ENCODE measurements at regions not wholly inside any gene's neighbourhood (a gene's known extent, or its start where the extent isn't known, plus 50 kb on each side); places are given as distances from the start of the nearest gene placed in this dataset.
"Not testable (repeated sequence)": the region's sequence is repeated elsewhere in the genome, so short reads cannot be mapped to it uniquely, and the experiment has no call there.

DNA sequence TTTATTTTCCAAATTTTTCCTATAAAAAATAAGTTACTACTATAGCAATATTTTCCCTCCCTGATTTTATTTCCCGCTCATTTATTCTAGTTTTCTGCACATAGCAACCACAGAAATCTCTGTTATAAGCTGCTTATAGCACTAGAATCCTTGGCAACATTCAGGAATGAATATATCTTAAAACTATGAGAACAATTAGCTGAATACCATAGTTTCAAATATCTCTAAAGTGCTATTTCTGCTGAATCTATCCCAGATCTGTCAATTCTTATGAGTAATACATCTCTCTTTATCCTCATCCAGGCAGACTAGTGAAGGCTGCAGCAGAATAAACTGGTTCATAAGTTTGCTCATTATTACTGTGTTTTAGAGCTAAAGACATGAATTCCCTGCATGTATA, 622.9 kb upstream of the DIPK2B start:
- no peak for DNase-seq (ENCODE audit: low read depth in 2 of 2)

DNA sequence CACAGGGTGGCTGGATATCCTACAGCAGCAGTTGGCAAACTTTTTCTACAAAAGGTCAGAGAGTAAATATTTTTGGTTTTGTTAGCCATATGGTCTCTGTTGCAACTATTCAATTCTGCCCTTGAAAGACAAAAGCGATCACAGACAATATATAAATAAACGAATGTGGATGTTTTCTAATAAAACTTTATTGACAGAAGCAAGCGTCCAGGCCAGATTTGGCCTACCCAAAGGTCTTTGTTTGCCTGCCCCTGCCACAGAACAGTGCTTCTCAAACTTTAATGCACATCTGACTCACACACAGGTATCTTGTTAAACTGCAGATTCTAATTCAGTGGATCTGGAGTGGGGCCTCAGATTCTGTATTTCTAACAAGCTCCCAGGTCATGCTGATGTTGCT, 621.4 kb upstream of the DIPK2B start:
- DNase-seq (ENCODE audit: low read depth in 2 of 2), result no peak

DNA sequence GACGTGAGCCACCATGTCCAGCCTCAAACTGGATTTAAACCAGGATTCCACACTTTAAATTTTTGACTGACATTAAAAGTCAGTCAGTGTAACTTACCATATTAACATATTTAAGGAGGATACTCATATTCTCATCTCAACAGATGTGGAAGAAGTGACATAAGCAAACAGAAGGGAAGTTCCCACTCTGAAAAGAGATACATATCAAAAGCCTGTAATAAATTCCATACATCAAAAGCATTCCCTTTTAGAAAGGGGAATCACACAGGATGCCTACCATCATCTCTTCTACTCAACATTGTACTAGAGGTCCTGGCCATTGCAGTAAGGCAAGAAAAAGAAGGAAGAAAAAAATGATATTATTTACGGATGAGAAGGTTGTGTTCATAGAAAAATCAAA, 618.2 kb upstream of the DIPK2B start:
- no peak for DNase-seq (ENCODE audit: low read depth in 2 of 2)

DNA sequence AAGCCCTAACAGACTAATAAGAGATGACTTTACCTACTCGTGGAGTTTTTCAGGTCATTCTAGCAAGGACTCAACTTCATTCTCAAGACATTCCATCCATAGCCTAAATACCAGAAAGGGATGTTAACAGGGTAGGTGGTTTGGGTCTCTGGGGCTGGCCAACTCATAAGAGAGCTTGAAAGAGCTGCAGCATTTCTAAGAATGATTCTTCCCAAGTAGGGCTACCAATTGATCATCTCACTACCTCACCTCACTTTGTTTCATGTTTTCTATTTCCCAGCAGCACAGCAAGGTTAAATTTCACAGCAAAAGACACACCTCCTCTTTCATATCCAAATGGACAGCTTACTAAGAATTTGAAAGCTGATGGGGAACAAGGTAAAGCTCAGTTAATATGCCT, 614.8 kb upstream of the DIPK2B start:
- DNase-seq (ENCODE audit: low read depth in 2 of 2), result no peak

DNA sequence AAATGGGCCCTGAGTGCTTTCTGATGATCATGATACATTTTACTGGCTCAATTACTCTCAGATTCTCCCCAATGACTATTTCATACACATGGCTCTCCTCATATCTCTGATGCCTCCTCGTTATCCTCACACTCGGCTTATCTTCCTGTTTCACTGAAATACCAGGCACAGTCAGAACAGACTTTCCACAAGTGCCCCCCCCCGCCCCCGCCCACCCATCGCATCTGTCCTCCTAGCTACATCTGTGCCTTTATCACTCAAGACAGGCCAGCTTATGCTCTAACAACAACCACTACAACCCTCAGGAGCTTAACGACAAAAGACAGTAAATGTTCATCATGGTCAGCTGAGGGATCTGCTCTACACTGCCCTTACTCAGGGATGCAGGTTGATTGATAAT, 610.6 kb upstream of the DIPK2B start:
- DNase-seq (ENCODE audit: low read depth in 2 of 2), result no peak

DNA sequence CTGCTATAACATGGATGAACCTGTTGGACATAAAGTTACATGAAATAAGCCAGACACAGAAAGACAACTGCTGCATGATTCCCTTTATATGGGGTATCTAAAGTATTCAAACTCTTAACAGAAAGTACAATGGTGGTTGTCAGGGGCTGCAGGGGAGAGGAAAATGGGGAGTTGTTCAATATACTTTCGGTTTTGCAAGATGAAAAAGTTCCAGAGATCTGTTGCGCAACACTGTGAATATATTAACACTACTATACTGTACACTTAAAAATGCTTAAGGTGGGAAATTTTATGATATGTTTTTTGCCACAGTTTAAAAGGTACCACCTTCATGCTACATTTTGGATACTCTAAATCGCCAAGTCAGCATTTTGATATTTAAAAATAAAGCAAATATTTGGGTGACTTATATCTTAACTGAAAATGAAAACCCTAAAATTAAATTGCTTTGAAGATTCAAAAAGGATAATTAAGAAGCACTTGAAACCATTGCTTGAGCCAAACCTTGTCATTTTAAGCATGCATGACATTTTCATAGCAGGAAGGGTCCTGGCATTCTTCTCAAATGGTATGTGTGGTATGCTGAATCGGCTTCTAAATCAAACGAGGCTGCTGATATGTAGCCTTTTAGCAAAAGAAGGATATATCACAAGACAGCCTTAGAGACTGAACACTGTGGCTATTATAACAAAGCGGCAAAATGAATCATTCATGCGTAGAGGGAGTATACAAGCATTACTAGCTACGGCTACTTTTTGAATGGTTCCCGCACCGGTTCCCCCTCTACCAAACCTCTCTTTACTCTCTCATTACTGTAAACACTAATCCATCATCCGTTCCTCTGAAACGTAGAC, 607.1 kb upstream of the DIPK2B start:
- DNase-seq (ENCODE audit: low read depth in 2 of 2), result no peak

DNA sequence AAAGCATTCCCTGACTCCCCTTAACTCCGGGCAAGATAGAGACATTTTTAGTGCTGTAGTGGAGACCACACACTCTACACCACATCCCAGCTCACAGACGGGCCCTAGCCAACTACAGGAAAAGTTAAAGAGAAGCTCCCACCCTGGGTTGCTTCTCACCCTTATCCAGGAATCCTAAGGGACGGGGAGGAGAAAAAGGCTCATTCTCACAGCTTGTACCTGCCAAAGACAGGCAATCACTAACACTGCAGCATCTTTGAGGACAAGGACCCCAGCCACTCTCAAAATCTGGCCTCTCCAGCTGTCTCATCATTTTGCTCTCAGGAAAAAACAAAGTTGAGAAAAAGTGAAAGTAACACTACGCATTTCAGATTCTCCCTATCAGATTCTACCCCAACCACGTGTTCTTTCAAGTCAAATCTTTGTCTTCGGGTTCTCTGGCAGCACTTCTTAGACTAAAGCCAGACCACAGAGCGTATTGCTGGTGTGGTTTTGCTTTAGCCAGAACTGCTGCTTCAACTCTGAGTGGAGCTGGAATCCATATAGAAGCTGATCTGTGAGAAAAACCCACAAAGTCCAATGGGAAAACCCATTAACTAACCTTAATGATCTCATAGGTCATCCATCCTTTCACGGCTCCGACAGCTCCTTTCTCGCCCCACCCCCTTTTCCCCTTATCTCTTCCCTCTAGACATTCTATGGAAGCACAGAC, 605.9 kb upstream of the DIPK2B start:
- peak; percentile 26 for DNase-seq (ENCODE audit: low read depth in 2 of 2)

DNA sequence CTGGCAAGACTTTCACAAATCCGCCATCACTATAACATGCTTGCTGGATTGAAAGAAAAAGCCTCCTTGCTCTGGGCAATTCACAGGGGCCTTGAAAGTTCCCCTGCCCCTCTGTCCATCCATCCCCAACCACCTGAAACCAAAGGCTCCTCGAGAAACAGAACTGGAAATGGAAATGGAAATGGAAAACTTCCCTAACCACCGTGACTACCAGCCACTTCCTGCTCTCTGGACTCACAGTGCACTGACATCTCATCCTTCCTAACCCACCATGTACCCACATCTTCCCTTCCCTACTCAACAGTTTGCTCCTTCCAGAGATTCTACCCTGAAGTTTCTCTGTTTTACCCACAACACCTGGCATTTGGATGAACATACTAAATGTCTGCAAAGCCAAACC, 603.6 kb upstream of the DIPK2B start:
- no peak for DNase-seq (ENCODE audit: low read depth in 2 of 2)

DNA sequence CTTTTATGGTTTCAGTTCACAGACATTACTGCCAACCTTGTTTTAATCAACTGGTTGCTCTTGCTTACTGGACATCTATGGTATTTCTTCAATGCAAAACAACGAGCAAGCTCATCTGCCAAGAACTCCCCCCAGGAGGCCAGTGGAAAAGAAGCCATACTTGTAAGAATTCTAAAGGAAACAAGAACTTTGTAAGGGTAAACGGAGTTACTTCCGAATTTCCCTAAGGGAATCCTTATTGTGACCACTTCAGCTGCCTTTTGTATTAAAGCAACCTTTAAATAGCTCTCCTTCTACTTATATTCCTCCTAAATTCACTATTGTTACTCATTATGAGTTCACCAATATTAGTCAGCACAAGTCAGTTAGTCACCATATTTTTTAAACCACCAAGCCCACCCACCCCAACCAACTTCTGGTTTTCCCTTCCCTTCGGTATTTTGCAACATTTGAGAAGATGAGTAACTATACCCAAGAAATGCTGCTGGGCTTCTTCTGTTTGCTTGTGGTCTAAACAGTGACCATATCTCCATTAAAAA, 602.8 kb upstream of the DIPK2B start:
- DNase-seq (ENCODE audit: low read depth in 2 of 2), result peak; percentile 28 to 40

DNA sequence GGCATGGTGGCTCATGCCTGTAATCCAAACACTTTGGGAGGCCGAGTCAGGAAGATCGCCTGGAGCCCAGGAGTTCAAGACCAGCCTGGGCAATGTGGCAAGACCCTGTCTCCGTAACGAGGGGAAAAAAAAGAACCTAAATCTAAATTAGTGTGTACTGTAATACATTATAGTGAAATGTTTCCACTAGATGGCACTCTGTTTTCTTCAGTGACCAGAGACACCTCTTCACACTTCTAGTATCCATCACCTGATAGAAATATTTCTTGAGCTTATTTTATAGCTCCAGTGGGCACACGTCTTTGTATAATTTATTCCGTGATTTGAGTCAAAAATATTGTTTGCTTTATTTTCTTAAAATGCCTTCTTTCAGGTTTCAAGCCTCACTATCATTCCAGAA, 600.9 kb upstream of the DIPK2B start:
- no peak for DNase-seq (ENCODE audit: low read depth in 2 of 2)

DNA sequence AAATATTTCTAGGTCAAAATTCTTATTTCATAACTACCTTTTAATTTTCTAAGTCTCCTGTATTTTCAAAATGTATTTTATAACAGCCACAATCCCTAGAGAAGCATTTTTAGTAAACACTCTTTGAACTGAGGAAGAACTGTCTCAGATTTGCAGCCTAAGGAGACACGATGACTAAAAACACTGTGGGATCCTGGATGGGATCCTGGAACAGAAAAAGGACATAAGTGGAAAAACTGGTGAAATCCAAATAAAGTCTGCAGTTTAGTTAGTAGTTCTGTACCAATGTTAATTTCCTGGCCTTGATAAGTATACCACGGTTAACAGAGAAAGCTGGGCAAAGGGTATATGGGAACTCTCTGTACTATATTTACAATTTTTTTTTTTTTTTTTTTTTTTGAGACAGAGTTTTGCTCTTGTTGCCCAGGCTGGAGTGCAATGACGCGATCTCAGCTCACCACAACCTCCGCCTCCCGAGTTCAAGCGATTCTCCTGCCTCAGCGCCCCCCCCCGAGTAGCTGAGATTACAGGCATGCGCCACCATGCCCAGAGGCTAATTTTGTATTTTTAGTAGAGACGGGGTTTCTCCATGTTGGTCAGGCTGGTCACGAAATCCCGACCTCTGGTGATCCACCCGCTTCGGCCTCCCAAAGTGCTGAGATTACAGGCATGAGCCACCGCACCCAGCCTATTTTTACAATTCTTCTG, 600.2 kb upstream of the DIPK2B start:
- DNase-seq (ENCODE audit: low read depth in 2 of 2), result not testable (repeated sequence)

DNA sequence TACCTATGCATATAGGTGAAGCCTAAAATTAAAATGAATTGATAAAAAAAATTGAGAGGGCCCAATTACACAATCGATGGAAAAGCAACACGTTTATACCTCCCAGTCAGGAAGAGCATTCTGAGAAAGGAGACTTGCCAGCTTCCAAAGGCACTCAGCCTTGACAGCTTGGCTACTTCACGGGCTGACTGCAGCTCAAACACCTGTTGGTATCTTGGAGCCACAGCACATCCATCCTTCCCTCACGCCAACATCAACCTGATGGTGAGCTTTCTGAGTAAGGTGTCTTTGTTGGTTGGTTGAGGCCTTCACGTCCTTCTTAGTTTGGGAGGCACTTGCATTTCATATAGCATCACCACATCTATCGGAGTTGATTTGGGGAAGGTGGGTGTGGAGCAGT, 598.9 kb upstream of the DIPK2B start:
- DNase-seq (ENCODE audit: low read depth in 2 of 2), result no peak

DNA sequence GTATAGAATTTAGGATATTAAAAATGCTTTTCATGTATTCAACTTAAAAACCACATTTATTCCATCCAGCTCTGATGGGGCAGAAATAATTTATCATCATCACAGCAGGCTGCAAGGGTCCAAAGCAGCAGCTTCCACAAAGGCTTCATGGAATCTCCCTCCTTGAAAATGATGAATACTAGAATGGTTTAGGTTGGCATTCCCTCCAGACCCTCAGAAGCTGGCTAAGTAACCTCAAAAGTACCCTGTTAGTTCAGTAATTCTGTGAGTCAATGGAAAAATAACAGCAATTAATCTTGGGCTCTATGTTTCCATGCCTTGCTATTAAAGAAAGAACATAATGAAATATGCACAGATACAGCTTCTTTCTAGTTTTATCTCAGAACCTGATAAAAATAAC, 594.9 kb upstream of the DIPK2B start:
- DNase-seq (ENCODE audit: low read depth in 2 of 2), result no peak

DNA sequence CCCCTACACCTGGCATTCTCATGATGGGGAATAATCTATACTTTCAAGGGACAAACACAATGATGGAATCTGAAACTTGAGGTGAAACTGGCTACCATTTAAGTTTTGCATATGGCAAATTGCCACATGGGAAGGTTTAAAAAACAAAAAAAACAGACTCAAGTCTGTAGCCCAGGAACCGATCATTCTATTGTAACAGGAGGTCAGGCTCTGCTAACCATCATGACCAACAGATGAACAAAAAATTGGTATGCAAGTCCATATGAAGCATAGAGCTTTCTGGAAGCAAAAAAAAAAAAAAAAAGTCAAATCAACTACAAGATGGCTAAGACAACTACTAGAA, 594.3 kb upstream of the DIPK2B start:
- DNase-seq (ENCODE audit: low read depth in 2 of 2), result no peak

DNA sequence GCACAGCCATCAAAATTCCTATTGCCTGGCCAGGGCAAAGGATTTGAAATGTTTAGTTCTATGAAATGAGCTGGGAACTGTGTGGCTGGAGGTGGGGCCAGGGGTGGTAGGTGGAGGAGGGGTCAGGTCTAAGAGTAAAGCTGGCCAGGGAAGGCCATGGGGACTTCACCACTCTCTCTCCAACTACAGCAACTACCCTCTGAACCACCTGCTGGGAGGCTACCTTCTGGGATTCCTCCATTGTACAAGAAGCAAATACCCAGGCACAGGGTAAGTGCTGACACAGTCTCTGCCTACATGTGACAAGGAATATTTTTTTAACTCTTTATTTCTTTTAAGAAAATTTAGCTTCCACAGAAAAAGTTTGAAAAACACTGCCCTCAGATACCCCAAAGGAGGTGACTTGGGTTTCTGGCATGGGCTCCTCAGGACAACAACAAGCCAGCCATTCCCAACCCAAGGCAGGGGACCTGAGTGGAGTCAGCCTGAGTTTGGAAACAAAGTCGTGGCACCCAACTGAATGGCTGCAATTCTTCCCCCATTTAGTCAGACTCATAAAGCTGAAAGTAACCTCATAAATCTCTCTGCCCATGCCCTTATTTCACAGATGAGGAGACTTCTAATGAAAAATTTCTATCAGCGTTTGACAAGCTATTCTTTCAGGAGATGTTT, 593.8 kb upstream of the DIPK2B start:
- DNase-seq (ENCODE audit: low read depth in 2 of 2), result no peak

DNA sequence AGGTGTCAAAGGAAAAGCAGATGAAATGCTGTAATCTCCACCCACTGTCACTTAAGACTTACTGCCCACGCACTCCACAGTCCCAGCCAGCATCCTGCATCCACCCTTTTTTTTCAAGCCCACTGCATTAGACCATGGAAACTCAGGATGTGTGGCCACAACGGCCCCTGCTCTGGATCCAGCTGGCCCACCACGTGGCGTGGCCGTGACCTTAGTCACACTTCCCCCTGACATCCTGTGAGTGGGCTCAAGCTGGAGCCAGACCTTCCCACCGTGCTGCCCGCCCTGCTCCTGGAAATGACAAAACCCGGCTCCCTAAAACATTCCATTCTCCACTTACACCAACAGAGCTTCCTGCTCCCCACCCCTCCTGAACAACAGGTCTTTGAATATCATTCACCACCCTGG, 588.3 kb upstream of the DIPK2B start:
- no peak for DNase-seq (ENCODE audit: low read depth in 2 of 2)

DNA sequence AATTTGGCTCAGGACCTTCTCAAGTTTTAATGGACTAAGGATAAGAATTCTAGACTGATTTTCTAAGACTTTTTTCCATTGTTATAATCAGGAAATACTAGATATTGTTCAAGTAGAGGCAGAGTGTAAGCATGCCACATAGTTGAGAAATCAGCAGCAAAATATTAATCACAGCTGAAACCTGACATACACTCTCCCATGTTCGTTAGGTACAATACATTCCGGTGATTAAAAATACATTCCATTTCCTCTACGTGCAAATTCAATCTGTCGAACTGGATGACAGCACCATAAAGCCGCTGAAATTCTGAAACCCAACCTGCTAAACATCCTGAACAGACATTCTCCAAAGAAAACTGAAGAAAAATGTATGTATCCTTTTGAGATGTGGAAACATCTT, 587.6 kb upstream of the DIPK2B start:
- DNase-seq (ENCODE audit: low read depth in 2 of 2), result no peak

DNA sequence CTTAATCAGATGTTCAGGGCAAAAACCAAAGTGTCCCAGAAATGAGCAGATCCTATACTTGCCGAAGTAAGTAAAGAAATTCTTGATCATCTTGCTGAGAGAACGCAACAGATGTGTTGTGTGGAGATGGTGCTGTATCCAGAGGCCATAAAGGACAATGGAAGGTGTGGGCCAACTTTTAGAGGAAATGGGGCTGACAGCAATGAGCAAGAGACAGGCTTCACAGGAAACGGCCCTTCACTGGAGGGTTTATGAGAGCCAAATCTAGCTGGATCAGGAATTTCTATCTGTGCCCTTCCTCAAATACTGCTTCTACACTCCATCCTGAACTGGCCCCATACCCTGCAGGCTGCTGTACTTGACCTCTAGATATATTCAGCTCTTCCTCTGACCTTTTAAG, 583.9 kb upstream of the DIPK2B start:
- DNase-seq (ENCODE audit: low read depth in 2 of 2), result no peak

DNA sequence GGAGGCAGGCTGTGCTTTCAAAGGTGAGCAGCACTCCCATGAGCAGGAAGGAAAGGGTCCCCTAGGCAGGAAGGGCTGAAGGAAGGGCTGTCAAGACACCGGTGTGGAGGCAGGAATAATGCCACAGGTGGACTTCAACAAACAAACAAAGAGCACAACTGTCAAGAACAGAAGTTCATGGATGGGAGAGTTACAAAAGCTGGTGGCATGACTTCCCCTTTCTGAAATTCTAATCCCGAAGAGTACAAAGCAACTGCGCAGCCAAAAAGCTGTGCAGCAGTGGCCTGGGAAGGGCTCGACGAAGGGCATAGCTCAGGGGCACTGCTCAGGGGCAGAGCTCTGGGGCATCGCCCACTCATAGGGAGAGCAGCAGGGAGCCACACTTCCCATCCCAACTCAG, 582.3 kb upstream of the DIPK2B start:
- no peak for DNase-seq (ENCODE audit: low read depth in 2 of 2)

DNA sequence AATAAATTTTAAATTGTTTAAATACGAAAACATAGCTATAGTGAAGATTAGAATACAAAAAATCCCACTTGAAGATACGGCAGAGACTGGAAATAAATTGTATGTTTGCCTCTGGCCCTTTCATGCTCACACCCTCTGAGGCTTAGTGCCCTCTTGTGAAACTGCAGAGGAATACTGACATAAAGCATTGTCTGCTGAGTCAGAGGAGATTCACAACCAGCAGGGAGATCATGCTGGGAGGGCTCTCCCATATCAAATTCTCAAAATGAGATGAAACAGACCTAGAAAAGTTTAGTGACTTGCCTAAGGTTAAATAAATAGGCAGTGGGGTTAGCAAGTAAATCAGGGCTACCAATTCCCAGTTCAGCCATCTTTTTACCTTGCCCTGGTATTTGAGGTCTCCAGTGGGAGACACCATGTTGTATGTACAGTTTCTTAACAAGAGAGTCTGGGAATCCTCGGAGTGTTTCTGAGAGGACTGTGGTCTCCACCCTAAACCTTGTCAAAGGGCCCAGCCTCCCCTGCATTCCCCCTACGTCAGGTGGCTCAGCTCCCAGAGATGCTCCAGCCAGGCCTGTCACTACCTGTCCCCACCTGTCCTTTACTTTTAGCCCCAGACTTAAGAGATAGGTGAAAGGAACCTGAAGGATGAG, 581.4 kb upstream of the DIPK2B start:
- no peak for DNase-seq (ENCODE audit: low read depth in 2 of 2)

DNA sequence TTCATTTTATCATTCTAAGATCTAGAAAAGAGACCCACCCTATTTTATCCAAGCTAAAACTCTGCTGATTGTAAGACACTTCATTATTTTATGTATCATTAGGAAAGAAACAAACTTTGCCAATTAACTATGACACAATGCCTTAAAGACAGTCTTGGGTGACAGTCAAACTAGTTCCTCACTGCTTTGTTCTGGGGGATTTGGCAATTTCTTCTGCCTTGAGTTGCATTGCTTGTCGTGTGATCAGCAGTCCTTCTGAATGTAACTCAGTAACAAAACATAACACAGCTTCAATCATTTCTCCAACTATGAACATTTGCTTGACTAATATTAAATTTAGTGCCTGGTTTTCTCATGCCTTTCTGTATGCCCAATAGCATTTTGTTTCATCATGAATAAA, 577.9 kb upstream of the DIPK2B start:
- no peak for DNase-seq (ENCODE audit: low read depth in 2 of 2)

DNA sequence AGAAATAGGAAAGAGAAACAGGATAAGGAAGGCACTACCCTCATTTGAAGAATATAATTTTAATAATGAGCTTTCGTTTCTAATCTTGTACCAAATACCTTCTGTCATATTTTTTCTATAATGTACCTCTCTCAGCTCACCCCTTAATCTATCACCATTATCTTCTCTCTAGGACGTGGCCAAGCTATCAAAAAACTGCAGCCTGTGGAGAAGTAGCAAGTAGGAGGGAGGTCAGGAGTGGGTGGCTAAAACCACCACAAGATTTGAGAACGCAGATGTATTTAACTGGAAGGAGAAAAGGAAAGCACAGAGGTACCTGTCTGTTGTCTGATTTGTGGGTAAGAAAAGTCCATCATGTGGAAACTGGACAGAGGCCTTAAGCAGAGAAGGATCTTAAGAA, 576.7 kb upstream of the DIPK2B start:
- DNase-seq (ENCODE audit: low read depth in 2 of 2), result no peak

Data from stimulated activated CD4-positive, alpha-beta T cell treated with anti-CD3 and anti-CD28 coated beads, Interleukin-15, amount 100 ng/mL, for 48 hours (primary cell).